ENCODE measurements at regions not wholly inside any gene's neighbourhood (a gene's known extent, or its start where the extent isn't known, plus 50 kb on each side); places are given as distances from the start of the nearest gene placed in this dataset.

DNA sequence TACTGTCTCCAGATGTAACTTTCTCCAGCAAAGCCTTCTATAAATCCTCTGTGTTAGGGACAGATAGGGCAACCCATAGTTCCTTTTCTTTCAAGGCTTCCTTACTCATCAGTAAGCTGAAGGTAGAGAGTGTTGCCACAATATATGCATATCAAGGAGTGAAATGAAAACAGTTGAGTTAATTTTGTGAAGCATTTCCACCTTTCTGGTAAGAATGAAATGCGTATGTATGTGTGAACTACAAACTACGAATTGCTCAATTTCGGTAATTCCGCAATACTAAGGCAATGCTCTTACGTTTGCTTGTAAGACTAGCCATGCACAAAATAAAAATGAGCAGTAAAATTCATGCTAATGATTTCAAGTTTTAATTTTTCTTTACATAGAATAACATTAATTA is 61.2 kb upstream of the HBS1L start:
- intact Hi-C loops (cut with micrococcal nuclease; ENCODE audit: unreplicated experiment), result no loop called here
- no peak for TF ChIP-seq CTCF (conservative IDR thresholded peaks at IDR 0.05; ENCODE audit: low read length)
- no peak for TF ChIP-seq EZH2phosphoT487 (IDR thresholded peaks at IDR 0.05; ENCODE audit: borderline replicate concordance, low read depth, low read length)
- peak overlapping the region; percentile 73 for H2AFZ ChIP-seq (ENCODE audit: low read length)
- H3K36me3 ChIP-seq (ENCODE audit: insufficient read depth, low read length), result no peaks in the 10 kb centered on the region
- peak overlapping the region; percentile 35; the same call in 1 of the 2 replicates for H3K4me2 ChIP-seq (ENCODE audit: low read length)
- H3K27ac ChIP-seq (ENCODE audit: low read depth, low read length, poor library complexity, severe bottlenecking), result no peak overlapping the region
- H3K9me2 ChIP-seq (ENCODE audit: insufficient read depth, low read length), result no peaks in the 10 kb centered on the region
- ChIA-PET POLR2A (interaction anchor here (0.6 to 1.0 kb wide), 3 partner anchors 8 to 79 kb away, joined by 4 to 6 read pairs (median 4); no protein-coding TSS in a partner anchor), CTCF (ENCODE audit: unreplicated experiment) (no interaction called here)
- peaks cover 14% of the 10 kb centered on the region for H3K4me1 ChIP-seq (ENCODE audit: insufficient read depth, low read length, poor library complexity, severe bottlenecking)
- no peaks in the 10 kb centered on the region for H4K20me1 ChIP-seq (ENCODE audit: insufficient read depth, low read length)
- DNase-seq (ENCODE audit: low spot score), result no peak
- no peaks in the 10 kb centered on the region for H3K9me3 ChIP-seq (ENCODE audit: low read length)
- H3K4me3 ChIP-seq (ENCODE audit: low read depth, low read length, poor library complexity, severe bottlenecking), result no peak overlapping the region
- no TSS peak for BruUV-seq (replicated peaks)
- H3K79me2 ChIP-seq (ENCODE audit: insufficient read depth, low read depth, low read length), result no peaks in the 10 kb centered on the region

GRCh38 chr6:135115411-135115810 is 60.8 kb upstream of the HBS1L start:
- DNase-seq (ENCODE audit: low spot score), result no peak
- intact Hi-C loops (cut with micrococcal nuclease; ENCODE audit: unreplicated experiment), result no loop called here
- H4K20me1 ChIP-seq (ENCODE audit: insufficient read depth, low read length), result no peaks in the 10 kb centered on the region
- H3K27ac ChIP-seq (ENCODE audit: low read depth, low read length, poor library complexity, severe bottlenecking), result no peak overlapping the region
- H3K9me2 ChIP-seq (ENCODE audit: insufficient read depth, low read length), result no peaks in the 10 kb centered on the region
- CTCF ChIA-PET (ENCODE audit: unreplicated experiment), result interaction anchor here (1.2 kb wide), 1 partner anchor 11 kb away, joined by 3 read pairs; no protein-coding TSS in a partner anchor
- TF ChIP-seq EZH2phosphoT487 (IDR thresholded peaks at IDR 0.05; ENCODE audit: borderline replicate concordance, low read depth, low read length) (no peak), CTCF (conservative IDR thresholded peaks at IDR 0.05; ENCODE audit: low read length) (no peak)
- H3K36me3 ChIP-seq (ENCODE audit: insufficient read depth, low read length), result no peaks in the 10 kb centered on the region
- no peaks in the 10 kb centered on the region for H3K79me2 ChIP-seq (ENCODE audit: insufficient read depth, low read depth, low read length)
- no TSS peak for BruUV-seq (replicated peaks)
- no peaks in the 10 kb centered on the region for H3K9me3 ChIP-seq (ENCODE audit: low read length)
- no peak overlapping the region for H3K4me2 ChIP-seq (ENCODE audit: low read length)
- POLR2A ChIA-PET, result interaction anchor here (1.0 kb wide), 1 partner anchor 1135 kb away, joined by 3 read pairs; no protein-coding TSS in a partner anchor
- no peak overlapping the region for H3K4me3 ChIP-seq (ENCODE audit: low read depth, low read length, poor library complexity, severe bottlenecking)
- peaks cover 14% of the 10 kb centered on the region for H3K4me1 ChIP-seq (ENCODE audit: insufficient read depth, low read length, poor library complexity, severe bottlenecking)
- H2AFZ ChIP-seq (ENCODE audit: low read length), result peak overlapping the region; percentile 73

DNA sequence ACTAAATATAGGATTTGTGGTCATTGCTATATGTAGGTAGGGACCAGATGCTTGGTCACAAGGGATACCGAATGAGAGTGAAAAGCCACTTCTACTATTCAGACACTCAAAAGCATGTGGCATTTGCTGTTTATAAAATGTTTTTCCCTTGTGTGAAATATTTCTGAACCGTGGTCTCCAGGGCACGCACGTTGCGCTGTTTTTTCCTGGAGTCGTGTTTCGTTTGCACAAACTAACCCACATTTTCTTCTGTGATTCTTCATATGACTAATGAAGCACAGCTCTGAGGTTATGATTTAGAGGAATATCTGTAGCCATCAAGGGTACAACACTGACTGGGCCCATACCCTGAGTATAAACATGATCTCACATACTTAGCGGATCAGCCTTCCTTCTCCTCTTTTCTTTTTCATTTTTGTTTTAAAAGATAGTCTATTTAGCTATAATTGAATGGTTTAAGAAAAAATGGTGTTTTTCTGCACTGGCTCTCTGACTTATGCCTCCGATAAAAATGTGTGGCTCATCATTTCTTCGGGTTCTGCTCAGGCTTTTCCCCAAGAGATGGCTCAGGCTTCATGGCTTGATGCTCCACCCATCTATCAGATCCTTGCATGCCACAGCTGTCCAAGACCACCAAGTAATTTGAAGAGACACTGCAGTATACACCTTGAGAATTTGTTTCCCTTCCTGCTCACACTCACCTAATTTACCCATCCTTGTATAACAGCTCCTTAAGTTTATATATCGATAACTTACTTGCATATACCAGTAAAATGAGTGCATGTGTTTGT is 59.9 kb upstream of the HBS1L start:
- H2AFZ ChIP-seq (ENCODE audit: low read length), result no peak overlapping the region
- no peaks in the 10 kb centered on the region for H3K9me3 ChIP-seq (ENCODE audit: low read length)
- H3K4me3 ChIP-seq (ENCODE audit: low read depth, low read length, poor library complexity, severe bottlenecking), result no peak overlapping the region
- H3K79me2 ChIP-seq (ENCODE audit: insufficient read depth, low read depth, low read length), result no peaks in the 10 kb centered on the region
- DNase-seq (ENCODE audit: low spot score), result no peak
- CTCF ChIA-PET (ENCODE audit: unreplicated experiment), result interaction anchor here (1.2 kb wide), 1 partner anchor 12 kb away, joined by 3 read pairs; no protein-coding TSS in a partner anchor
- TF ChIP-seq EZH2phosphoT487 (IDR thresholded peaks at IDR 0.05; ENCODE audit: borderline replicate concordance, low read depth, low read length) (no peak), CTCF (conservative IDR thresholded peaks at IDR 0.05; ENCODE audit: low read length) (no peak)
- H3K4me1 ChIP-seq (ENCODE audit: insufficient read depth, low read length, poor library complexity, severe bottlenecking), result peaks cover 14% of the 10 kb centered on the region
- no peaks in the 10 kb centered on the region for H3K36me3 ChIP-seq (ENCODE audit: insufficient read depth, low read length)
- no TSS peak for BruUV-seq (replicated peaks)
- POLR2A ChIA-PET, result interaction anchor here (0.6 to 1.0 kb wide), 3 partner anchors 299 to 1987 kb away, joined by 3 read pairs; no protein-coding TSS in a partner anchor
- intact Hi-C loops (cut with micrococcal nuclease; ENCODE audit: unreplicated experiment), result no loop called here
- H3K9me2 ChIP-seq (ENCODE audit: insufficient read depth, low read length), result no peaks in the 10 kb centered on the region
- H3K4me2 ChIP-seq (ENCODE audit: low read length), result no peak overlapping the region
- H3K27ac ChIP-seq (ENCODE audit: low read depth, low read length, poor library complexity, severe bottlenecking), result no peak overlapping the region
- H4K20me1 ChIP-seq (ENCODE audit: insufficient read depth, low read length), result no peaks in the 10 kb centered on the region
